ENCODE measurements at regions not wholly inside any gene's neighbourhood (a gene's known extent, or its start where the extent isn't known, plus 50 kb on each side); places are given as distances from the start of the nearest gene placed in this dataset.
"Not testable (repeated sequence)": the region's sequence is repeated elsewhere in the genome, so short reads cannot be mapped to it uniquely, and the experiment has no call there.

GRCh38 chr1:81254068-81254467 lies 546.7 kb upstream of the ADGRL2 start:
- DNase-seq (ENCODE audit: low spot score): no peak
- TF ChIP-seq, protein P1, sequence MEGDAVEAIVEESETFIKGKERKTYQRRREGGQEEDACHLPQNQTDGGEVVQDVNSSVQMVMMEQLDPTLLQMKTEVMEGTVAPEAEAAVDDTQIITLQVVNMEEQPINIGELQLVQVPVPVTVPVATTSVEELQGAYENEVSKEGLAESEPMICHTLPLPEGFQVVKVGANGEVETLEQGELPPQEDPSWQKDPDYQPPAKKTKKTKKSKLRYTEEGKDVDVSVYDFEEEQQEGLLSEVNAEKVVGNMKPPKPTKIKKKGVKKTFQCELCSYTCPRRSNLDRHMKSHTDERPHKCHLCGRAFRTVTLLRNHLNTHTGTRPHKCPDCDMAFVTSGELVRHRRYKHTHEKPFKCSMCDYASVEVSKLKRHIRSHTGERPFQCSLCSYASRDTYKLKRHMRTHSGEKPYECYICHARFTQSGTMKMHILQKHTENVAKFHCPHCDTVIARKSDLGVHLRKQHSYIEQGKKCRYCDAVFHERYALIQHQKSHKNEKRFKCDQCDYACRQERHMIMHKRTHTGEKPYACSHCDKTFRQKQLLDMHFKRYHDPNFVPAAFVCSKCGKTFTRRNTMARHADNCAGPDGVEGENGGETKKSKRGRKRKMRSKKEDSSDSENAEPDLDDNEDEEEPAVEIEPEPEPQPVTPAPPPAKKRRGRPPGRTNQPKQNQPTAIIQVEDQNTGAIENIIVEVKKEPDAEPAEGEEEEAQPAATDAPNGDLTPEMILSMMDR (IDR thresholded peaks at IDR 0.05; ENCODE audit: borderline replicate concordance, control extremely low read depth, extremely low read depth, insufficient read depth, missing control alignments): no peak
- in situ Hi-C loops (cut with MboI; ENCODE audit: low sequenced_read_pairs, unreplicated experiment): no loop called here

DNA sequence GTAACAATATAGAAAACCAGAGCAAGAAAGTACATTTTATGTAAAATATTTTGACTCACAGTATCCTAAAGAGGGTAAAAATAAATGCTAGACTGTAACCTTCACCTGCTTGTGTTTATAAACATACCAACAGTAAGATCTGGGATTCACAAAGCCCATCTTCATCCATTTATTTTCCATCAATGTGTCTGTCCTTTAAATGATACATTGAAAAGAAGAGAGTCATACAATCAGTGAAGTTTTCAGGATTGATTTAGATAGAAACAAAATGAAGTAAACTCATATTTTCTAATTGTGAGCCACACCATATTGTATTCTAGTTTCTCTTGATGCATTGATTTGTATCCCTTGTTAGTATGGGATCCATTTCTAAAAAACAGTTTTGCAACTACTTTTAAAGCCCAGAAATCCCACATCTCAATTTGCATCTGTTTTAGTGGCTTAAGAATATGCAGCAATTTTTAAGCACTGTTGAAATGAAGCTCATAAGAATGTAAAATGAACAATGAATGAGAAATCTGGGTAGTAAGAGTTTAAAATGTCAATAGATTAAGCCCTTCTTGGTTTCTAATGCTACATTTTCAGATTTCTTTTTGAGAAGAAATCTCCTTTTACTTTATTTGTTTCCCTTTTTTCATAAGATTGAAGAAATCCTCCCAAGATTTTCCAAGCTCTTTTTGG lies 548.1 kb upstream of the ADGRL2 start:
- TF ChIP-seq, protein P1 (IDR thresholded peaks at IDR 0.05; ENCODE audit: borderline replicate concordance, control extremely low read depth, extremely low read depth, insufficient read depth, missing control alignments): no peak
- in situ Hi-C loops (cut with MboI; ENCODE audit: low sequenced_read_pairs, unreplicated experiment): no loop called here
- DNase-seq (ENCODE audit: low spot score): no peak

- DNase-seq (ENCODE audit: low spot score); in situ Hi-C loops (cut with MboI; ENCODE audit: low sequenced_read_pairs, unreplicated experiment): not testable (repeated sequence)
Measured at GRCh38 chr1:81250825-81251224, 549.9 kb upstream of the ADGRL2 start.

DNA sequence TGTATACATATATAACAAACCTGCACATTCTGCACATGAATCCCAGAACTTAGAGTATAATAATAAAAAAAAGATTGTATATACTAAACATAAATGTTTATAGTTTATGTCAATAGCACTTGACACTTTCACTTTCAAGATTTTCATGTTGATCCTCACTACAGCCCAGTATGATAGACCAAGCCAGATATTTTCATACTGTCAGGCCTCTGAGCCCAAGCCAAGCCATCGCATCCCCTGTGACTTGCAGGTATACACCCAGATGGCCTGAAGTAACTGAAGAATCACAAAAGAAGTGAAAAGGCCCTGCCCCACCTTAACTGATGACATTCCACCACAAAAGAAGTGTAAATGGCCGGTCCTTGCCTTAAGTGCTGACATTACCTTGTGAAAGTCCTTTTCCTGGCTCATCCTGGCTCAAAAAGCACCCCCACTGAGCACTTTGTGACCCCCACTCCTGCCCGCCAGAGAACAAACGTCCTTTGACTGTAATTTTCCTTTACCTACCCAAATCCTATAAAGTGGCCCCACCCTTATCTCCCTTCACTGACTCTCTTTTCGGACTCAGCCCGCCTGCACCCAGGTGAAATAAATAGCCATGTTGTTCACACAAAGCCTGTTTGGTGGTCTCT lies 555.5 kb upstream of the ADGRL2 start:
- in situ Hi-C loops (cut with MboI; ENCODE audit: low sequenced_read_pairs, unreplicated experiment); DNase-seq (ENCODE audit: low spot score): not testable (repeated sequence)

DNA sequence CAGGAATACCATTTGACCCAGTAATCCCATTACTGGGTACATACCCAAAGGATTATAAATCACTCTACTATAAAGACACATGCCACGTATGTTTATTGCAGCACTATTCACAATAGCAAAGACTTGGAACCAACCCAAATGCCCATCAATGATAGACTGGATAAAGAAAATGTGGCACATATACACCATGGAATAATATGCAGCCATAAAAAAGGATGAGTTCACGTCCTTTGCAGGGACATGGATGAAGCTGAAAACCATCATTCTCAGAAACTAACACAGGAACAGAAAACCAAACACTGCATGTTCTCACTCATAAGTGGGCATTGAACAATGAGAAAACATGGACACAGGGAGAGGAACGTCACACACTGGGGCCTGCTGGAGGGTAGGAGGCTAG lies 556.1 kb upstream of the ADGRL2 start:
- DNase-seq (ENCODE audit: low spot score); in situ Hi-C loops (cut with MboI; ENCODE audit: low sequenced_read_pairs, unreplicated experiment): not testable (repeated sequence)

DNA sequence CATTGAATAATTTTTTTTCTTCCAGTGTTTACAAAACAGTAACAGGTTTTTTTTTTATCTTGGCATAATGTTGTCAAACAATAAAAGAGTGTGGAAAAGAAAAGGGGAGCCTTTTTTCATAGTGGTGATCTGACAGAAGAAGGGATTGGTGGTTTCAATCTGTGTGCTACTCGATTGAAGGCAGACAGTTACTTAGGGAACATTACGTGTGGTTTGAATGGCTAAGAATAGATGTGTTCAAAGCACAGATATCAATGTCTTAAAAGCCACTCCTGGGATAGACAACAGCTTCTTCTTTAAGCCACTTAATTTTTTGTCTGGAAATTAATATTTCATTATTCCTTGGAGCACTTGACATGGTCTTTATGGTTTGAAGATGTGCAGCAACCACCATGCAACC lies 558.6 kb upstream of the ADGRL2 start:
- TF ChIP-seq, protein P1 (IDR thresholded peaks at IDR 0.05; ENCODE audit: borderline replicate concordance, control extremely low read depth, extremely low read depth, insufficient read depth, missing control alignments): no peak
- in situ Hi-C loops (cut with MboI; ENCODE audit: low sequenced_read_pairs, unreplicated experiment): no loop called here
- DNase-seq (ENCODE audit: low spot score): no peak

GRCh38 chr1:81238129-81238528 lies 562.6 kb upstream of the ADGRL2 start:
- in situ Hi-C loops (cut with MboI; ENCODE audit: low sequenced_read_pairs, unreplicated experiment): no loop called here
- DNase-seq (ENCODE audit: low spot score): no peak
- TF ChIP-seq, protein P1 (IDR thresholded peaks at IDR 0.05; ENCODE audit: borderline replicate concordance, control extremely low read depth, extremely low read depth, insufficient read depth, missing control alignments): no peak

GRCh38 chr1:81237473-81238089 lies 563.2 kb upstream of the ADGRL2 start:
- no peak for DNase-seq (ENCODE audit: low spot score)
- in situ Hi-C loops (cut with MboI; ENCODE audit: low sequenced_read_pairs, unreplicated experiment): no loop called here
- TF ChIP-seq, protein P1 (IDR thresholded peaks at IDR 0.05; ENCODE audit: borderline replicate concordance, control extremely low read depth, extremely low read depth, insufficient read depth, missing control alignments): no peak
